ENCODE measurements at regions not wholly inside any gene's neighbourhood (a gene's known extent, or its start where the extent isn't known, plus 50 kb on each side); places are given as distances from the start of the nearest gene placed in this dataset.
"Not testable (repeated sequence)": the region's sequence is repeated elsewhere in the genome, so short reads cannot be mapped to it uniquely, and the experiment has no call there.

GRCh38 chr6:125571207-125571755 lies 178.2 kb upstream of the HEY2 start:
- Histone ChIP-seq H3K9me3 (ENCODE audit: control insufficient read depth in 2 of 2, insufficient read depth in 1 of 2, low read length in 1 of 2) (no peaks in the 10 kb centered on the region), H3K27ac (ENCODE audit: low read depth in 1 of 2, low read length in 1 of 2) (no peak overlapping the region), H3K36me3 (ENCODE audit: control insufficient read depth in 2 of 2, insufficient read depth in 2 of 2, low read length in 1 of 2) (no peaks in the 10 kb centered on the region), H3K4me3 (ENCODE audit: low read length in 2 of 2) (no peak overlapping the region), H3K4me1 (ENCODE audit: control insufficient read depth in 2 of 2, insufficient read depth in 2 of 2, low read length in 2 of 2) (no peaks in the 10 kb centered on the region), H3K27me3 (ENCODE audit: control insufficient read depth in 2 of 2, insufficient read depth in 1 of 2, low read length in 1 of 2) (no peaks in the 10 kb centered on the region)
- 95% methylated on average over 2 of the region's 2 CpGs for WGBS
- DNase-seq (ENCODE audit: low read depth in 6 of 9, low spot score in 9 of 9) = no peak

- Histone ChIP-seq H3K4me1 (ENCODE audit: control insufficient read depth in 2 of 2, insufficient read depth in 2 of 2, low read length in 2 of 2) (no peaks in the 10 kb centered on the region), H3K27me3 (ENCODE audit: control insufficient read depth in 2 of 2, insufficient read depth in 1 of 2, low read length in 1 of 2) (no peaks in the 10 kb centered on the region), H3K4me3 (ENCODE audit: low read length in 2 of 2) (no peak overlapping the region), H3K36me3 (ENCODE audit: control insufficient read depth in 2 of 2, insufficient read depth in 2 of 2, low read length in 1 of 2) (no peaks in the 10 kb centered on the region), H3K27ac (ENCODE audit: low read depth in 1 of 2, low read length in 1 of 2) (no peak overlapping the region), H3K9me3 (ENCODE audit: control insufficient read depth in 2 of 2, insufficient read depth in 1 of 2, low read length in 1 of 2) (no peaks in the 10 kb centered on the region)
- WGBS = 79% methylated on average over 7 of the region's 7 CpGs
- DNase-seq (ENCODE audit: low read depth in 6 of 9, low spot score in 9 of 9) = no peak
Observed at GRCh38 chr6:125574604-125575003, 174.8 kb upstream of the HEY2 start.

GRCh38 chr6:125577124-125577662 lies 172.2 kb upstream of the HEY2 start:
- H3K27me3 ChIP-seq (ENCODE audit: control insufficient read depth in 2 of 2, insufficient read depth in 1 of 2, low read length in 1 of 2) = no peaks in the 10 kb centered on the region
- no peak for DNase-seq (ENCODE audit: low read depth in 6 of 9, low spot score in 9 of 9)
- no peak overlapping the region for H3K4me3 ChIP-seq (ENCODE audit: low read length in 2 of 2)
- no peaks in the 10 kb centered on the region for H3K9me3 ChIP-seq (ENCODE audit: control insufficient read depth in 2 of 2, insufficient read depth in 1 of 2, low read length in 1 of 2)
- H3K36me3 ChIP-seq (ENCODE audit: control insufficient read depth in 2 of 2, insufficient read depth in 2 of 2, low read length in 1 of 2) = no peaks in the 10 kb centered on the region
- no peaks in the 10 kb centered on the region for H3K4me1 ChIP-seq (ENCODE audit: control insufficient read depth in 2 of 2, insufficient read depth in 2 of 2, low read length in 2 of 2)
- 97% methylated on average over 3 of the region's 3 CpGs for WGBS
- no peak overlapping the region for H3K27ac ChIP-seq (ENCODE audit: low read depth in 1 of 2, low read length in 1 of 2)

GRCh38 chr6:125584468-125584939 lies 164.9 kb upstream of the HEY2 start:
- DNase-seq (ENCODE audit: low read depth in 6 of 9, low spot score in 9 of 9) = no peak
- H3K27ac ChIP-seq (ENCODE audit: low read depth in 1 of 2, low read length in 1 of 2) = no peak overlapping the region
- no peak overlapping the region for H3K4me3 ChIP-seq (ENCODE audit: low read length in 2 of 2)
- H3K27me3 ChIP-seq (ENCODE audit: control insufficient read depth in 2 of 2, insufficient read depth in 1 of 2, low read length in 1 of 2) = no peaks in the 10 kb centered on the region
- H3K4me1 ChIP-seq (ENCODE audit: control insufficient read depth in 2 of 2, insufficient read depth in 2 of 2, low read length in 2 of 2) = no peaks in the 10 kb centered on the region
- H3K9me3 ChIP-seq (ENCODE audit: control insufficient read depth in 2 of 2, insufficient read depth in 1 of 2, low read length in 1 of 2) = no peaks in the 10 kb centered on the region
- no peaks in the 10 kb centered on the region for H3K36me3 ChIP-seq (ENCODE audit: control insufficient read depth in 2 of 2, insufficient read depth in 2 of 2, low read length in 1 of 2)
- WGBS = 93% methylated on average over 9 of the region's 9 CpGs

- Histone ChIP-seq H3K27me3 (ENCODE audit: control insufficient read depth in 2 of 2, insufficient read depth in 1 of 2, low read length in 1 of 2) (no peaks in the 10 kb centered on the region), H3K4me1 (ENCODE audit: control insufficient read depth in 2 of 2, insufficient read depth in 2 of 2, low read length in 2 of 2) (no peaks in the 10 kb centered on the region), H3K27ac (ENCODE audit: low read depth in 1 of 2, low read length in 1 of 2) (no peak overlapping the region), H3K36me3 (ENCODE audit: control insufficient read depth in 2 of 2, insufficient read depth in 2 of 2, low read length in 1 of 2) (no peaks in the 10 kb centered on the region), H3K9me3 (ENCODE audit: control insufficient read depth in 2 of 2, insufficient read depth in 1 of 2, low read length in 1 of 2) (no peaks in the 10 kb centered on the region), H3K4me3 (ENCODE audit: low read length in 2 of 2) (no peak overlapping the region)
- no peak for DNase-seq (ENCODE audit: low read depth in 6 of 9, low spot score in 9 of 9)
- WGBS = 94% methylated on average over 4 of the region's 4 CpGs
Observed at GRCh38 chr6:125585470-125585869, 164.0 kb upstream of the HEY2 start.

GRCh38 chr6:125586074-125586473 lies 163.4 kb upstream of the HEY2 start:
- Histone ChIP-seq H3K27me3 (ENCODE audit: control insufficient read depth in 2 of 2, insufficient read depth in 1 of 2, low read length in 1 of 2) (no peaks in the 10 kb centered on the region), H3K4me1 (ENCODE audit: control insufficient read depth in 2 of 2, insufficient read depth in 2 of 2, low read length in 2 of 2) (no peaks in the 10 kb centered on the region), H3K4me3 (ENCODE audit: low read length in 2 of 2) (no peak overlapping the region), H3K36me3 (ENCODE audit: control insufficient read depth in 2 of 2, insufficient read depth in 2 of 2, low read length in 1 of 2) (no peaks in the 10 kb centered on the region), H3K27ac (ENCODE audit: low read depth in 1 of 2, low read length in 1 of 2) (no peak overlapping the region), H3K9me3 (ENCODE audit: control insufficient read depth in 2 of 2, insufficient read depth in 1 of 2, low read length in 1 of 2) (no peaks in the 10 kb centered on the region)
- no peak for DNase-seq (ENCODE audit: low read depth in 6 of 9, low spot score in 9 of 9)
- 82% methylated on average over 3 of the region's 3 CpGs for WGBS

- Histone ChIP-seq H3K4me1 (ENCODE audit: control insufficient read depth in 2 of 2, insufficient read depth in 2 of 2, low read length in 2 of 2) (no peaks in the 10 kb centered on the region), H3K27me3 (ENCODE audit: control insufficient read depth in 2 of 2, insufficient read depth in 1 of 2, low read length in 1 of 2) (no peaks in the 10 kb centered on the region), H3K36me3 (ENCODE audit: control insufficient read depth in 2 of 2, insufficient read depth in 2 of 2, low read length in 1 of 2) (no peaks in the 10 kb centered on the region), H3K9me3 (ENCODE audit: control insufficient read depth in 2 of 2, insufficient read depth in 1 of 2, low read length in 1 of 2) (no peaks in the 10 kb centered on the region), H3K27ac (ENCODE audit: low read depth in 1 of 2, low read length in 1 of 2) (no peak overlapping the region), H3K4me3 (ENCODE audit: low read length in 2 of 2) (no peak overlapping the region)
- DNase-seq (ENCODE audit: low read depth in 6 of 9, low spot score in 9 of 9) = no peak
- 96% methylated on average over 1 of the region's 1 CpG for WGBS
Observed at GRCh38 chr6:125586605-125587004, 162.8 kb upstream of the HEY2 start.

GRCh38 chr6:125587666-125588632 lies 161.5 kb upstream of the HEY2 start:
- H3K36me3 ChIP-seq (ENCODE audit: control insufficient read depth in 2 of 2, insufficient read depth in 2 of 2, low read length in 1 of 2) = no peaks in the 10 kb centered on the region
- 93% methylated on average over 11 of the region's 11 CpGs for WGBS
- no peak overlapping the region for H3K27ac ChIP-seq (ENCODE audit: low read depth in 1 of 2, low read length in 1 of 2)
- H3K9me3 ChIP-seq (ENCODE audit: control insufficient read depth in 2 of 2, insufficient read depth in 1 of 2, low read length in 1 of 2) = no peaks in the 10 kb centered on the region
- no peak overlapping the region for H3K4me3 ChIP-seq (ENCODE audit: low read length in 2 of 2)
- H3K27me3 ChIP-seq (ENCODE audit: control insufficient read depth in 2 of 2, insufficient read depth in 1 of 2, low read length in 1 of 2) = no peaks in the 10 kb centered on the region
- no peak for DNase-seq (ENCODE audit: low read depth in 6 of 9, low spot score in 9 of 9)
- no peaks in the 10 kb centered on the region for H3K4me1 ChIP-seq (ENCODE audit: control insufficient read depth in 2 of 2, insufficient read depth in 2 of 2, low read length in 2 of 2)

GRCh38 chr6:125591796-125592195 lies 157.6 kb upstream of the HEY2 start:
- not testable (repeated sequence) for H3K27me3 ChIP-seq (ENCODE audit: control insufficient read depth in 2 of 2, insufficient read depth in 1 of 2, low read length in 1 of 2); H3K4me3 ChIP-seq (ENCODE audit: low read length in 2 of 2); H3K36me3 ChIP-seq (ENCODE audit: control insufficient read depth in 2 of 2, insufficient read depth in 2 of 2, low read length in 1 of 2); DNase-seq (ENCODE audit: low read depth in 6 of 9, low spot score in 9 of 9); H3K4me1 ChIP-seq (ENCODE audit: control insufficient read depth in 2 of 2, insufficient read depth in 2 of 2, low read length in 2 of 2); H3K9me3 ChIP-seq (ENCODE audit: control insufficient read depth in 2 of 2, insufficient read depth in 1 of 2, low read length in 1 of 2); H3K27ac ChIP-seq (ENCODE audit: low read depth in 1 of 2, low read length in 1 of 2)
- WGBS = 90% methylated on average over 3 of the region's 3 CpGs

Measured in thymus (tissue), 11 donors.